ENCODE measurements at regions not wholly inside any gene's neighbourhood (a gene's known extent, or its start where the extent isn't known, plus 50 kb on each side); places are given as distances from the start of the nearest gene placed in this dataset.

DNA sequence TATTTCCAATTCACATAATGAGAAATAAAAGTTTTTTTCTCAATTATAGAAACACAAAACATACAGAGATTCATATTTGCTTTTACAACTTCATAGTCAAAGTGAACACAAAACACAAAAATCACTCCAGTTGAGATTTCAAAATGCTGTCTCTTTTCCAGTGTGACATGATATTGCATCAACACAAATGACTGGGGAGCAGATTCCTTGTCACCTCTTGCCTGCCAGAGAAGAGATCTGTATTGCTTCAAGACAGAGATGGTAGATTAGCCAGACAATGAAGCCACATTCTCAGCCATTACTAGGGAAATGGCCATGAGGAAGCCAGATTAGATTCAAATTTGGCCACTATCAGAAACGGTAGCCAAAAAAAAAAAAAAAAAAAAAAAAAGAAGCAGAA lies 2313.1 kb upstream of the AGA start:
- TF ChIP-seq, protein P1, sequence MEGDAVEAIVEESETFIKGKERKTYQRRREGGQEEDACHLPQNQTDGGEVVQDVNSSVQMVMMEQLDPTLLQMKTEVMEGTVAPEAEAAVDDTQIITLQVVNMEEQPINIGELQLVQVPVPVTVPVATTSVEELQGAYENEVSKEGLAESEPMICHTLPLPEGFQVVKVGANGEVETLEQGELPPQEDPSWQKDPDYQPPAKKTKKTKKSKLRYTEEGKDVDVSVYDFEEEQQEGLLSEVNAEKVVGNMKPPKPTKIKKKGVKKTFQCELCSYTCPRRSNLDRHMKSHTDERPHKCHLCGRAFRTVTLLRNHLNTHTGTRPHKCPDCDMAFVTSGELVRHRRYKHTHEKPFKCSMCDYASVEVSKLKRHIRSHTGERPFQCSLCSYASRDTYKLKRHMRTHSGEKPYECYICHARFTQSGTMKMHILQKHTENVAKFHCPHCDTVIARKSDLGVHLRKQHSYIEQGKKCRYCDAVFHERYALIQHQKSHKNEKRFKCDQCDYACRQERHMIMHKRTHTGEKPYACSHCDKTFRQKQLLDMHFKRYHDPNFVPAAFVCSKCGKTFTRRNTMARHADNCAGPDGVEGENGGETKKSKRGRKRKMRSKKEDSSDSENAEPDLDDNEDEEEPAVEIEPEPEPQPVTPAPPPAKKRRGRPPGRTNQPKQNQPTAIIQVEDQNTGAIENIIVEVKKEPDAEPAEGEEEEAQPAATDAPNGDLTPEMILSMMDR (IDR thresholded peaks at IDR 0.05) = no peak
- TF ChIP-seq POLR2A (IDR thresholded peaks at IDR 0.05) = no peak
